Osteocyte (in vitro differentiated cells): ENCODE measurements at regions not wholly inside any gene's neighbourhood (a gene's known extent, or its start where the extent isn't known, plus 50 kb on each side); places are given as distances from the start of the nearest gene placed in this dataset.

Source experiments
- DNase-seq: peaks from one replicate; pipeline ENCODE4 v3.0.0; 2021; ENCODE audit warnings: mixed read lengths; ENCODE audit not compliant: unreplicated experiment; ENCODE audit errors: extremely low spot score
- H3K27ac Mint-ChIP-seq: one replicate; pipeline ENCODE4 v1.8.0; 2021; ENCODE audit warnings: mild to moderate bottlenecking, mixed read lengths; ENCODE audit not compliant: unreplicated experiment
- H3K27me3 Mint-ChIP-seq: one replicate; pipeline ENCODE4 v1.8.0; 2021; ENCODE audit warnings: mixed read lengths; ENCODE audit not compliant: unreplicated experiment
- H3K36me3 Mint-ChIP-seq: one replicate; pipeline ENCODE4 v1.8.0; 2021; ENCODE audit warnings: mixed read lengths; ENCODE audit not compliant: unreplicated experiment
- H3K4me1 Mint-ChIP-seq: one replicate; pipeline ENCODE4 v1.8.0; 2021; ENCODE audit warnings: mixed read lengths; ENCODE audit not compliant: unreplicated experiment
- H3K4me3 Mint-ChIP-seq: one replicate; pipeline ENCODE4 v1.8.0; 2021; ENCODE audit warnings: mild to moderate bottlenecking, moderate library complexity, mixed read lengths; ENCODE audit not compliant: unreplicated experiment
- H3K9me3 Mint-ChIP-seq: one replicate; pipeline ENCODE4 v1.8.0; 2021; ENCODE audit warnings: mixed read lengths; ENCODE audit not compliant: unreplicated experiment
- TF ChIP-seq, protein P1 (sequence below): fragments of 200-600 bp; sonication (generic); IDR thresholded peaks from 2 replicates; pipeline ENCODE4 v1.5.0; 2021; ENCODE audit warnings: antibody characterized with exemption, mild to moderate bottlenecking, moderate library complexity

DNA sequence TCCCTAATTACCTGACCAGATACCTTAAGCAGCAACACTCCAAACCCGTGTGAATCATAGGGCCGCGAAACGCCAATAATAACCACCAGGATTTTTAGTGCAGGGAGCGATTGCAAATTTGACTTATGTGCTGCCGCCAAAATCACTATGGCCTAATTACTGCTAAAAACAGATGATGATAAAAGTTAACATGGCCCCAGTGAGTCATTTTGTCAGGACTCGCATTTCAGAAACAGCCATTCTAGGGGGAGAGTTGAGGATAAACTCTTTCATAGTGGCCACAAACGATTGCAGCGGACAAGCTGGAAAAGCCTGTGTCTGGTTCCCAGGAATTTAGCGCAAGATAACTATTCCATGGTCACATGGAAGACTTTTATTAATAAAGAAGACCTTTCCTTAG lies 103.4 kb downstream of the HLX start:
- Mint-ChIP-seq H3K4me1 (no peaks in the 10 kb centered on the region), H3K27me3 (peaks cover 6% of the 10 kb centered on the region), H3K36me3 (no peaks in the 10 kb centered on the region), H3K27ac (no peak overlapping the region), H3K4me3 (no peak overlapping the region), H3K9me3 (no peaks in the 10 kb centered on the region)
- no peak for DNase-seq
- TF ChIP-seq, protein P1, sequence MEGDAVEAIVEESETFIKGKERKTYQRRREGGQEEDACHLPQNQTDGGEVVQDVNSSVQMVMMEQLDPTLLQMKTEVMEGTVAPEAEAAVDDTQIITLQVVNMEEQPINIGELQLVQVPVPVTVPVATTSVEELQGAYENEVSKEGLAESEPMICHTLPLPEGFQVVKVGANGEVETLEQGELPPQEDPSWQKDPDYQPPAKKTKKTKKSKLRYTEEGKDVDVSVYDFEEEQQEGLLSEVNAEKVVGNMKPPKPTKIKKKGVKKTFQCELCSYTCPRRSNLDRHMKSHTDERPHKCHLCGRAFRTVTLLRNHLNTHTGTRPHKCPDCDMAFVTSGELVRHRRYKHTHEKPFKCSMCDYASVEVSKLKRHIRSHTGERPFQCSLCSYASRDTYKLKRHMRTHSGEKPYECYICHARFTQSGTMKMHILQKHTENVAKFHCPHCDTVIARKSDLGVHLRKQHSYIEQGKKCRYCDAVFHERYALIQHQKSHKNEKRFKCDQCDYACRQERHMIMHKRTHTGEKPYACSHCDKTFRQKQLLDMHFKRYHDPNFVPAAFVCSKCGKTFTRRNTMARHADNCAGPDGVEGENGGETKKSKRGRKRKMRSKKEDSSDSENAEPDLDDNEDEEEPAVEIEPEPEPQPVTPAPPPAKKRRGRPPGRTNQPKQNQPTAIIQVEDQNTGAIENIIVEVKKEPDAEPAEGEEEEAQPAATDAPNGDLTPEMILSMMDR = no peak

DNA sequence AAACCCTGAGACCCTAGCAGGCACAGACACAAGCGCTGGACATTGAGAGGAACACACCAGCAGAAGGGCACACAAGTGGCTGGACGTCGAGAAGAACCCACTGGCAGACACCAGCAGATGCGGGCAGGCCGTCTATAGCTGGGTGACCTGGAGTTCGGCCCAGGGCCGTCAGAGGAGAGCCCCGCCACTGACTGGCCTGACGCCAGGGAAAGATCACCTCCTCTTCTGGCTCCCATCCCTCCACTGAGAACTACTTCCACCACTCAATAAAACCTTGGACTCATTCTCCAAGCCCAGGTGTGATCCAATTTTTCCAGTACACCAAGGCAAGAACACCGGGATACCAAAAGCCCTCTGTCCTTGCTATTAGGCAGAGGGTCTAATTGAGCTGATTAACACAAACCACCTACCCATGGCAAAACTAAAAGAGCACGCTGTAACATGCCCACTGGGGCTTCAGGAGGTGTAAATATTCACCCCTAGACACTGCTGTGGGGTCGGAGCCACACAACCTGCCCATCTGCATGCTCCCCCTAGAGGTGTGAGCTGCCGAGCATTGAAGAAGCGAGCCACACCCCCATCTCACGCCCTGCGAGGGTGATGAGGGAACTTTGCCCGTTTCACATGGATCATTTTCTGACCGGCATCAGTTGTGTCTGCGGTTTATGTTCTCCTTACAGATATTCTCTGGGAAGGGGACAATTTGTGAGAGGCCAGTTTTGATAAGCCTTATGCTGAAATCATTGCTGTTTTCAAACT lies 104.8 kb downstream of the HLX start:
- Mint-ChIP-seq H3K9me3 (no peaks in the 10 kb centered on the region), H3K4me3 (no peak overlapping the region), H3K27me3 (peaks cover 17% of the 10 kb centered on the region), H3K4me1 (no peaks in the 10 kb centered on the region), H3K27ac (no peak overlapping the region), H3K36me3 (no peaks in the 10 kb centered on the region)
- TF ChIP-seq, protein P1 = no peak
- no peak for DNase-seq

DNA sequence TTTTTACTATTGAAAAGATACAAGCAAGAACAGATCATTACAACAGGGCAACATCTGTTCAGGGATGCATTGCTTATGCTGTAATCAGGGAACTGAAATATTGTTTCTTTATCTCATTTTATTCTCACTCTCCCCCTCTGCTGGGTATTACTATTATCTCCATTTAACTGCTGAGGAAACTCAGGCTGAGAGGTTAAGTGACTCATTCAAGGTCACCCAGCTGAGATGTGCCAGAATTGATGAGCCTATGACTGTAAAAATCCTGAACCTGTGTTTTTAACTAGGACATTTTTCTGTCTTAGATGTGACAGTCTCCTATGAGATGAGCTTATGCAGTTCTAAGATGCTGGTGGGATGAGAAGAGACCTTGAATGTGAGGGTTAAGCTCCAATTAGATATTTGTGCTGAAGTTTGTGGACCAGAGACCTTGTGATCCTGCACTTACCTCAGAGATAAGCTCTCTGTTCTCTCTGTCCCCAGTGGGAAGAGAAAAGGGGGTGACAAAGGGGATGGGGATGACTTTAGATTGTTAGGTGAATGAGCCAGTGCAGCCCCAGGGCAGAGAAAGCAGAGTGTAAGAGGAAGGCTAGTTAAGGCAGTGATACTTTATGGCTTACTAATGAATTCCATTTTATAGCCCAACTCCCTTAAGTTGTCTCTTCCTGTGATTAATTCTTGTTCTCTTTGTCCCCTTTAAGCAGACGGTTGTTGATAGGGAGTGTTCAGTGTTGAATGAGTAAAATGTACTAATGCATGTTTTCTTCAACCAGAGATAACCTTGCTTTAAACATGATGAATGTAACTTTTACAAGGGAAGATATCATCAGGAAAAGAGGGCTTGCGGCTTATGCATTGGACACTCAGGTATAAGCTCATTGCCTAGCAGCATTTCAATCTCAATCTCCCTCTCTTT lies 111.4 kb downstream of the HLX start:
- Mint-ChIP-seq H3K9me3 (no peaks in the 10 kb centered on the region), H3K4me3 (no peak overlapping the region), H3K27ac (no peak overlapping the region), H3K27me3 (peaks cover 36% of the 10 kb centered on the region), H3K36me3 (no peaks in the 10 kb centered on the region), H3K4me1 (no peaks in the 10 kb centered on the region)
- DNase-seq = no peak
- TF ChIP-seq, protein P1 = no peak

DNA sequence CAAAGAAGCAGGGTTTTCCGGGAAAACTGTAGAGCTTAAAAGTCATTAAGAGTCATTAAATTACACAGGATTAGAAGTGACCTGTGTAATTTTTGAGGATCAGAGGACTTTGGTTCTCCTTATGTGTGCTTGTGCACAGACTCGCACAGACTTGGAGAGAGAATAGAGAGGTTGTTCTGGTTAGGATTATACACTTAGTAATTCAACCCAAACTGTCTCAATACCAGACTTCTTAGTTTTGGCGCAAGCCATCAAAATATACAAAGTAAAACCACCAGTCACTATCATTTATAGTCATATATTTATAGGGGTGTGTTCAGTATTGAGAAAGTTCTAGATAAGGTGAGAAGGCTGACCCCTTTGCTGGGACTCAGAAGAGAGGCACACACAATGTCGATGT lies 112.3 kb downstream of the HLX start:
- H3K36me3 Mint-ChIP-seq = no peaks in the 10 kb centered on the region
- H3K27ac Mint-ChIP-seq = no peak overlapping the region
- TF ChIP-seq, protein P1 = no peak
- no peaks in the 10 kb centered on the region for H3K9me3 Mint-ChIP-seq
- peaks cover 36% of the 10 kb centered on the region for H3K27me3 Mint-ChIP-seq
- H3K4me3 Mint-ChIP-seq = no peak overlapping the region
- DNase-seq = no peak
- no peaks in the 10 kb centered on the region for H3K4me1 Mint-ChIP-seq
